Mucosa of descending colon (tissue), 3 donors: ENCODE measurements at regions not wholly inside any gene's neighbourhood (a gene's known extent, or its start where the extent isn't known, plus 50 kb on each side); places are given as distances from the start of the nearest gene placed in this dataset.
A peak's percentile ranks its signal among the peaks of the same experiment; 100 is the strongest.

ENCODE experiments used
- ATAC-seq: fragments of 200-7000 bp; cut with Tn5 transposase; one replicate; pipeline ENCODE4 v1.9.1; 2020; ENCODE audit warnings: mild to moderate bottlenecking, moderate library complexity
- DNase-seq, 3 donors: peaks; one replicate each; pipeline ENCODE4 v3.0.0-alpha.2; 2020
- H3K36me3 ChIP-seq: fragments of 200-600 bp; one replicate; pipeline ENCODE4 v1.8.0; 2021; ENCODE audit warnings: low read depth, mild to moderate bottlenecking
- H3K4me1 ChIP-seq: fragments of 200-600 bp; one replicate; pipeline ENCODE4 v1.8.0; 2021; ENCODE audit warnings: low read depth, mild to moderate bottlenecking
- H3K4me3 ChIP-seq: fragments of 200-600 bp; one replicate; pipeline ENCODE4 v1.8.0; 2021; ENCODE audit warnings: mild to moderate bottlenecking
- H3K9me3 ChIP-seq: fragments of 200-600 bp; one replicate; pipeline ENCODE4 v1.8.0; 2021; ENCODE audit warnings: mild to moderate bottlenecking
- CTCF ChIP-seq: fragments of 200-600 bp; IDR thresholded peaks from one replicate; pipeline ENCODE4 v1.8.0; 2022; ENCODE audit warnings: antibody characterized with exemption, mild to moderate bottlenecking
- intact Hi-C, 2 donors: fragments of 100-400 bp; cut with DNase I in 1 of 2; cut with micrococcal nuclease in 1 of 2; formaldehyde crosslinking; loops; one replicate each; pipeline versions ENCODE4 v1.11.0 to v1.11.1; 2022; cut with DNase I, micrococcal nuclease
- donor health status: DM: no; HTN: no; CAD: no; lungs with moderate emphysema.
- donor health status: DM: no; HTN: no; CAD: no.
- donor health status: DM: no; HTN: yes; CAD: no.

- ATAC-seq, result peak; percentile 61
- intact Hi-C loops, result no loop called here
- H3K9me3 ChIP-seq, result no peaks in the 10 kb centered on the region
- DNase-seq, result peak; percentile 42 to 70 (median 45)
- peaks cover 11% of the 10 kb centered on the region for H3K4me1 ChIP-seq
- no peak overlapping the region for H3K4me3 ChIP-seq
- no peak for TF ChIP-seq CTCF
- no peaks in the 10 kb centered on the region for H3K36me3 ChIP-seq
Measured at GRCh38 chr10:21171936-21172541, 274.9 kb upstream of the NEBL start.

GRCh38 chr10:21171197-21171935 lies 274.3 kb upstream of the NEBL start:
- DNase-seq (no peak), ATAC-seq (no peak)
- intact Hi-C loops, result no loop called here

GRCh38 chr10:21170216-21170615 lies 273.1 kb upstream of the NEBL start:
- Histone ChIP-seq H3K36me3 (no peaks in the 10 kb centered on the region), H3K4me3 (no peak overlapping the region), H3K9me3 (no peaks in the 10 kb centered on the region), H3K4me1 (peaks cover 11% of the 10 kb centered on the region)
- intact Hi-C loops, result no loop called here
- no peak for TF ChIP-seq CTCF
- DNase-seq (peak in 1 of 3 donors; percentile 35), ATAC-seq (peak; percentile 37)

More at GRCh38 chr10:21171197-21171935, 274.3 kb upstream of the NEBL start:
- Histone ChIP-seq H3K9me3 (no peaks in the 10 kb centered on the region), H3K36me3 (no peaks in the 10 kb centered on the region), H3K4me3 (no peak overlapping the region), H3K4me1 (peaks cover 11% of the 10 kb centered on the region)
- TF ChIP-seq CTCF, result no peak

GRCh38 chr10:21169271-21169670 lies 272.2 kb upstream of the NEBL start:
- no peaks in the 10 kb centered on the region for H3K36me3 ChIP-seq
- no peak for TF ChIP-seq CTCF
- peaks cover 5% of the 10 kb centered on the region for H3K4me1 ChIP-seq
- no peak for DNase-seq
- intact Hi-C loops, result no loop called here
- no peaks in the 10 kb centered on the region for H3K9me3 ChIP-seq
- H3K4me3 ChIP-seq, result no peak overlapping the region
- no peak for ATAC-seq

GRCh38 chr10:21167288-21168010 lies 270.3 kb upstream of the NEBL start:
- DNase-seq (no peak), ATAC-seq (no peak)
- no peaks in the 10 kb centered on the region for H3K9me3 ChIP-seq
- no peak for TF ChIP-seq CTCF
- no peak overlapping the region for H3K4me3 ChIP-seq
- peaks cover 2% of the 10 kb centered on the region for H3K4me1 ChIP-seq
- intact Hi-C loops, result no loop called here
- H3K36me3 ChIP-seq, result no peaks in the 10 kb centered on the region
